NCI-H2081 treated with DMSO at 0.1 percent for 48 hours (cell line): ENCODE measurements at regions not wholly inside any gene's neighbourhood (a gene's known extent, or its start where the extent isn't known, plus 50 kb on each side); places are given as distances from the start of the nearest gene placed in this dataset.

ENCODE experiments used
- DNase-seq: peaks from one replicate; lab custom pipeline; 2025; lab: John Stamatoyannopoulos, UW

DNA sequence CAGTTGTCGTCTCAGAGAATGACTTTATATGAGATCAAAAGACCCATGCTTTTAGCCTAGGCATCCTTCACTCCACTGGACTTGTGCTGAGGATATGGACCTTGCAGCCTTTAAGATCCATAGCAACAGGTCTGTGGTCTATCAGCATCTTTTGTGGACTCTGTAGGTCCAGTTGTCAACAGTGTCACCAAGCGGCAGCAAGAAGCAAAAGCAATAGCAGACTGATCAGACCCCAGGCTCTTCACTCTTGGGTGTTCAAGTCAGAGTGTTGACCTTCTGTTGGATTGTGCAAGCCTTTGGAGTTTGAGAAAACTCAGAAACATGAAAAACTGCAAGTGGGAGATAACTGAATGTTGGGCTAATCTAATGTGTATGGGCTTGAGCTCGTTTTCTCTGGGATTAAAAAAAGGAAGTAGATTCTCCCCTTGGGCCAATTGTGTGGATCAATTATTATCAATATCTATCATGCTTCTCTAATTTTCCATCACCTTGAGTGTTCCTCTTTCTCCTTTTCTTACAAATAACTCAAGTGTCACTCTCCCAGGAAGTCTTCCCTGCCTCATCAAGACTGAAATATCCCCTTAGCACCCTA is 144.2 kb downstream of the LYPLAL1 start:
- DNase-seq: no peak

DNA sequence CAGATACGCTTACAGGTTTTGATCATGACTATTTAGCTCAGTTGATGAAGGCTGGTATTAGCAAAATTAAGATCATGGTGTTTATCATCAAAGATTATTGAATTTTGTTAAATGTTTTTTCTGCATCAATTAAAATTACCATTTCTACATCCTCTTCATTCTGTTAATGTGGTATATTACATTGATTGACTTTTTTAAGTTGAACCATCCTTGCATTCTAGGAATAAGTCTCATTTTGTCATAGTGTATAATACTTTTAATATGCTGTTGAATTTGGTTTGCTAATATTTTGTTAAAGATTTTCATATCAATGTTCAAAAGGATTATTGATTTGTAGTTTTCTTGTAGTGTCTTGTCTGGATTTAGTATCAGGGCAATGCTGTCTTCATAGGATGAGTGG is 142.4 kb downstream of the LYPLAL1 start:
- no peak for DNase-seq

DNA sequence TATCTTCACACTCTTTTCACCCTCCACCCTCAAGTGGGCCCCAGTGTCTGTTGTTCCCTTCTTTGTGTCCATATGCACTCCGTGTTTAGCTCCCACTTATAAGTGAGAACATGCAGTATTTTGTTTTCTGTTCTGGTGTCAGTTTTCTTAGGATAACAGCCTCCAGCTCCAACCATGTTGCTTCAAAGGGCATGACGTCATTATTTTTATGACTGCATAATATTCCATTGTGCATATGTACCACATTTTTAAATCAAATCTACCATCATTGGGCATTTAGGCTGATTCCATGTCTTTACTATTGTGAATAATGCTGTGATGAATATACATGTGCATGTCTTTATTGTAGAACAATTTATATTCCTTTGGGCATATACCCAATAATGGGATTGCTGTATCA is 140.3 kb downstream of the LYPLAL1 start:
- no peak for DNase-seq

DNA sequence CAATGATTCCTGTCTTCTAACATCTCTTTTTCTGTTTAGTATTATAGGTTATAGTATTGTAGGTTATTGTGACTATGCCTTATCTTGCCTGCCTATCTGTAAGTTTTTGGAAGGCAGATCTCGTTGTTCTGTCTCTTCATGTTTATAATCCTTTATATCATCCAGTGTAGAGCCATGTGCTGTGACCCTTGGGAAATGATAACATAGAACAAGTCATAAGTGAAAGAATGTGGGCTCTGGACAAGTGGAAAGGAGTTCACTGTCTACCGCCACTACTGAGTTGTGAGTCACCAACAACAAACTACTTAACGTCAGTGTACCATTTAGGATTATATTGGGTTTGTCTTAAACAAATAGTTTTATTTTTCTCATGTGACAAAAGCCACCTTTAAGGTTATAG is 139.3 kb downstream of the LYPLAL1 start:
- no peak for DNase-seq

DNA sequence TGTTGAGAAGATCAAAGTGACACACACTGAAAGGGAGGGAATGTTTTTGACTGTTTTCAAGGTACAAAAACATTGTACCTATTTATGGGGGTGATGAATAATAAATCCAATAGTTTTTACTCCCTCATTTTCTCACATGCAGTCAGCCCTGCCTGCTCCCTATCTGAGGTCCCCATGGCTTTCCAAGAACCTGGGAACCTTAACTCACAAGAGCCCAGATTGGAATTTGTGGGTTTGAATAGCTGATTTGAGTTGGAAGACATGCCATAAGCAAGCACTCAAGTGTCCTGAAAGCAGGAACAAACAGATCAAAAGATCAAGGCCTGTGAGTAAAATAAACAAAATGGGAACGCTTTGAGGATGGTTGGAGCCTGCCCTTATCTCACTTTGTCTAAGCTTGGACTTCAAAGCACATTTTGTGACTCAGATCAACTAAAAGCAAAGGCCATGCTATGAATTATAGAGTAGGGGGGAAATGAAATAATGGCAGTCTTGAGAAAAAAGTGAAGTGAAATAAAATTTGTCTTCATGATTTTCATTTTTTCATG is 136.6 kb downstream of the LYPLAL1 start:
- no peak for DNase-seq

DNA sequence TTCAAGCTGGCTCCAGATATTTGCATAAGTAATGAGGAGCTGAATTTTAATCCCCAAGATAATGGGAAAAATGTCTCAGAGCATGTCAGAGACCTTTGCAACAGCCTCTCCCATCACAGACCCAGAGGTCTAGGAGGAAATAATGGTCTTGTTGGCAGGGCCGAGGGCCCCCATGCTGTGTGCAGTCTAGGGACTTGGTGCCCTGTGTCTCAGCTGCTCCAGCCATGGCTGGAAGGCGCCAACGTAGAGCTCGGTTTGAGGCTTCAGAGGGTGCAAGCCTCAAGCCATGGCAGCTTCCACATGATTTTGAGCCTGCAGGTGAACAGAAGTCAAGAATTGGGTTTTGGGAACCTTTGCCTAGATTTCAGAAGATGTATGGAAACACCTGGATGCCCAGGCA is 134.7 kb downstream of the LYPLAL1 start:
- no peak for DNase-seq

DNA sequence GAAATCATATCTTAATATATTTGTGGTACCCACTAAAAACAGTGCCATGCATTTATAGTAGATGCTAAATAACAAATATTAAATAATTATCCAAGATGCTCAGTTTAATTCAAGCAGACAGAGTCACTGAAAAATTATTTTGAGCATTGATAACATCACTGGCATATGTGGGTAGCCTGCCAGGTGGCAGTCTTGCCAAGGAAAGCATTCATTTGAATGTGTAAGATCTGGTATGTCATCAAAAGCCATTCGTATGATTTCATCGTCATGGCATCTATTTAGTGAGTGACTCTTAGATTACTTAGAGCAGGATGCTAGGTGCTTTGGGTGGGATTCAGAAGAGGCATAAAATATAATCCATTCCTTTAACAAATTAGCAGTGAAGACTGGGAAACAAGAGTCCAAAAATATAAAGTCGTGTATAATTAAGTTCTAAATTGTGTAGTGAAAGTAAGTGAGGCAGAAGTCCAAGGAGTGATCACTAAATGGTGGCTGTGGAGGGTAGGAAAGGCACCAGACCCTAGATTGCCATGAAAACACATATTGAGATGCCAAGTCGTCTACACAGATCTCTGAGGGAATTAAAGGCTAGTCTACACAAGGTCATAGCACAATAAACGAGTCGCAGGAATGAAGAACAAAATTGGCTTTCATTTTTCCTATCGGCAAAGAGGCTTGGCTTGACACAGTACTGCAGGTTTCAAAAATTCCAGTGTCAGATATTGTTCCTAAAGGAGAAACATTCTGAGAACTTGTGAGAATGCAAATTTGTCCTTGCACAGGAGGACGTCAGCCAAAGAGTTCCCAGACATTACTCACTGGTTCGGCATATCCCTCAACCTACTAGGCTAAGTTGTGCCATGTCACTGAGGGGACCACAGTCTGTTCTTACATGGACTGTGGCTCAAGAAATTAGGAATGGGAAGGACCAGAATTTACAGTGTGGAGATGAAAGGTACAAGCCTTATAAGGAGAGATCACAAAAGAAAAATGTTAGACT is 130.8 kb downstream of the LYPLAL1 start:
- DNase-seq: no peak

DNA sequence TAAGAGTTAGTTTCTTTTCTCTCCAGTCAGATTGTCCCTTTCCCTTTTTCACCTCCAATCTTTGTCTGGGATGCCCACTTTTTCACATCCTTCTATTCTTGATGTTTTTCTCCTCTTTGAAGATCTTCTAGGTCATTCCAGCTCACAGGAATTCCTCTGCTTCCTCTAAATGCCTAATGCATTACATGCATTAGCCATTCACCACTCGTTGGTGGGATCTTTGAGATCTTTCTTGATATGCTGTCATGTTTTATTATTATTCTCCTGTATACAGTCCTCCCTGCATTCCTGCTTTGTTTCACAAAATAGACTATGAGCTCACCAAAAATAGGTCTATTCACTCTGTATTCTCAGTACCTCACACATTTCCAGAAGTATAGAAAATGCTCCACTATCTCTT is 129.0 kb downstream of the LYPLAL1 start:
- no peak for DNase-seq

DNA sequence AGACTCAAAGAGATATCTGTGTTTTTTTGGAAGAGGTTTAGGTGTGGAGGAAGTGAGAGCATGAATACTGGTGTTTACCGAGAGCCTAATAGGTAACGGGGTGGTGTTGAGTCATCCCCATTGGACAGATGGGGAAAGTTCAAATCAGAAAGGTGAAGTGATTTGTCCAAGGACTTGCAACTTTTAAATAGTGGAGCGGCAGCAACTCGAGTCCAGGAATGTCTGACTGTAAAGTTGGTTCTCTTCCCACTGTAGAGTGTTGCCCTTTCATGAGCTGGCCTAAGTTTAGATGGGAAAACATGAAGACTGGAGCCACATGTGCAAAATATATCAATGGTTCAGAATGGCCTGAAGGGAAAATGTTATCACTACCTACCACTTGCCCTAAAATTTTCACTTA is 125.7 kb downstream of the LYPLAL1 start:
- DNase-seq: no peak

DNA sequence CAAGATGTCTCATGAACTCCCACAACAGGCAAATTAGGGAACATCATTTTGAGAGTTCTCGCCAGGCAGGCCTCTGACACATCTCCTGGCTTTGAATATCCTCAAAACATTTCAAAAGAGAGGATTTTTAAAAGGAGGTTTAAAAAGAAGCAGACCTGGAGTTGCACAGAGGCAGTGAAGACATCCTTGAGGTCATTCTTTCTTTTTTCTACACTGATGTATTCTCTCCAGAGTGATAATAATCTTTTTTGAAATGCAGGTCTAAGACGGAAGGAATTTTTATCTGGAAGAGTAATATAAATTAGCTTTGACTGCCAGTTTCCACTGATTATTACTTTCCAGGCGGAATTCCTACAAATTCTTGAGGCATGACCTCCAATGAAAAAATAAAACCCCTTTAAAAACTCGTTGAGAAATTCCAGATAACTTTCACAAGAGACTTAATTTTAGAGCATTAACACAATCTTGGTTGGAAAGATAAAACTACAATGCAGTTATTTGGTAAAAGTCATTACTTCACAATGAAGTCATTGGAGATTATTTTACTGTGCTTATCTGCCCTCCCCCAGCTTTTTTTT is 125.0 kb downstream of the LYPLAL1 start:
- DNase-seq: no peak

DNA sequence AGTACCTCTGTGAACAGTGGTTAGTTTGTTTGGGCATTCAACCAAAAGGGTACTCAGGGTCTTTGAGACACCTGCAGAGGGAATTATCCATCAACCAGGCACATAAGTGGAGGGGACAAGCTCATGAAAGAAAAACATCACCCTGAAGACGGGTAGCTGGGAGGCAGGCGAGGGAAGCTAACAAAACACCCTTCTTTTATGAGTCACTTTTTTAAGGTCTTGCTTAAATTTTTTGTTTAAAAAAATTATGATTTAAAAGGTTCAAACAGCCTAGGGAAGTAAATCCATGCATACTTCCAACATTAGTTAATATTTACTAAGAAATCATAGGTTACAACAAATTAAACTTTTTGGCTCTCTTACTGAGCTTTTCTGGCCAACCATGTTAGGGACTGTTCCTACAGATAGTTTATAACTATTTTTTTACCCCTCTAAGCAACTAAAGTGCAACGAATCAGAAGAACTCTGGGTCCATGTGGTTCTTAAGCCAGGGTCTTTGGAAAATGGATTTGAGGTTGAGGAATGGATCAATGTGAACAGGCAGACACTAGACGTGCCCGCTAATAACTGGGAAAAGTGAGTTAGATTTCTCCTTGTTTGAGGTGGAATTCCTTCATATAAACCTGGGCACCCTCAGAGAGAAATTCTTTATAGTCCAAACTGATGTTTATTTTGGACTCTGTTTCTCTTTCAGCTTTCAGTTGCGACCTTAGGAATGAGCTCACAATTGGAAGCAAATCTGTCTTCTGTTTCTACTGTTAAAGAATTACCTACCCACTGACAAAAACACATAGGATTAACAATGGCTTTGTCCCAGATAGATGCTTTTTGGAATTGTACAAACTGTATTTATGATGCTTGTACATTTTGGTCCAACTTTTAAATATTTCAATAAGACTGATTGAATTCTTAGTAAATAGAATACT is 123.0 kb downstream of the LYPLAL1 start:
- no peak for DNase-seq

DNA sequence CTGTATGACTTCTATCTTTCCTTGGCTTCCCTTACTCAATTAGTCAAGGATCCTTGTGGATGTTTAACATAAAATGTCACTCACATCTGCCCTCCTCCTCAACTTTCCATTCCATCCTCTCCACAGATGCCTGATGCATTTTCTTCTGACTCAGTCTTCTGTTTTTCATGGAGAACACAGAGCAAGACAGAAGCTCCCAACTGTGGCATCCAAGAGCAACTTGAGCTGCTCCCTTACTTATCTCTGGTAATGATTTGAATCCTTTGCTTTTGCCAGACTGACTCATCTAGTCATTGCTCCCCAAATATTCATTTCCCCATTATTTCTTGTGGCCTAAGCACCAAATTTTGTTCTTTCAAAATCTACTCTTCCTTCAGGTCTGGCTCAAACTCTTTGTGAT is 120.6 kb downstream of the LYPLAL1 start:
- no peak for DNase-seq

DNA sequence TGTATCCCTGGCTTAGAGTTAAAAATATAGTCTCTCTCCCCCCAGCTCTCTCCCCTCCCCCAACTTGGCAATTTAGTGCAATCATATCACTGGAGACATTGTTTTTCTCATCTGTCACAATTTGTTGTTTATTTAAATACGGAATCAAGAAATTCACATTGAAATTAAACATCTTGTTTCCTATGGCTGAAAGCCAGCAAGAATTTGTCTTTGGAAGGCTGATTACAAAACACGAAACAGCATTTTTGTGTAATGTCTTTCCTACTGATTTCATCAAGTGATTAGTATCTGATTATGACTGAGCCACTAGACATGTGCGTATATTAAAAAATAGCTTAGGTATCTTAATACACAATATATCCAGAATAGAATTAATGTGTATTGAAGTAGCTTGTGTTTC is 119.7 kb downstream of the LYPLAL1 start:
- DNase-seq: no peak

DNA sequence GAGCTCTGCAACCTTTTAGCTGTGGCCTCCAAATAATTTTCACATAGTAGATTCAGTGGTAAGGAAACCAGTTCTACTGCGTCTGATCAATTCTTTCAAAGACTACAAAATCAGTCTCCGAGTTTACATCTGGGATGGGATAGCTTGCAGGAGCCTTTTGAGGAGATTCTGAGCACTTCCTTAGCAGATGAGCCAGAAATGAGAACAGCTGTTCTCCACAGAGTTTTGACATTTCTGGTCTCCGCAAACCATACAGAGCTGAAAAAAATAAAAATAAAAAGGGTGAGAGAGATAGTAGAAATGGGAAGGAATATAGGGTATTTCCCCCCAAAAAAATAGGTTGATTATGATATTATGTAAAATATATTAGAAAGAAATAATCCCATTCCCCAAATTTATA is 119.3 kb downstream of the LYPLAL1 start:
- no peak for DNase-seq

DNA sequence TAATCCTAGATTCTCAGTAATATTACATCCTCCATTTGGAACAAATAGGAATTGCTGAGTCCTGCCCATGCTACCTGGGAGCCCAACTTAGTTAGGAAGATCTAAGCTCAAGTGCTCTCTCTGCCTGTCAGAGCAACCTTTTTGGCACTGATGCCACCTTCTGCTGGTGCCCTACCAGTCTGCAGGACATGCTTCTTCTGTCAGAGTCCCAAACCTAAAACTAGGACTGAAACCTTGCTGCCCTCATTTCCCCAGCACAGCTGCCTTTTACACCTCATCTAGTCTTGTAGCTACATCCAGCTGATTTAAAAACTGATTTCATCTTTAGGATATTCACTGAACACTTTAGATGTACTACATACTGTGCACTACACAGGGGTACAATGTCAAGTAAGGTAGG is 118.7 kb downstream of the LYPLAL1 start:
- DNase-seq: no peak

DNA sequence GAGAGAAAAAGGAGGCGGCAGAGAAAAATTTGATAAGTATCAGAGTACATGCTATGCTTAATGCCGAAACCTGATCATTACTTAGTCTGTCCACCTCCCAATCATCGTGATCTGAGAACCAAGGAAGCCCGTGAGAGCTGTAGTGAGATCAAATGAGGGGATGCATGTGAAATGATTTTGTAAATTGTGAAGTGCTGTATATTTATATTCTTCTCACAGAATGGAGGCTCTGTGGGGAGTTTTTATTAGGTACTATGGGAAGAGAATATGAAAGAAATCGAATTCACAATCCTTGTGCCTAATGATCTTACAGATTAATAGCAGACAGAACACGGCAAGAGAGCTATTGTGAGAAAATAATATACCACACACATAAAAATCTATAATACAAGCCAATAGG is 115.5 kb downstream of the LYPLAL1 start:
- DNase-seq: no peak

DNA sequence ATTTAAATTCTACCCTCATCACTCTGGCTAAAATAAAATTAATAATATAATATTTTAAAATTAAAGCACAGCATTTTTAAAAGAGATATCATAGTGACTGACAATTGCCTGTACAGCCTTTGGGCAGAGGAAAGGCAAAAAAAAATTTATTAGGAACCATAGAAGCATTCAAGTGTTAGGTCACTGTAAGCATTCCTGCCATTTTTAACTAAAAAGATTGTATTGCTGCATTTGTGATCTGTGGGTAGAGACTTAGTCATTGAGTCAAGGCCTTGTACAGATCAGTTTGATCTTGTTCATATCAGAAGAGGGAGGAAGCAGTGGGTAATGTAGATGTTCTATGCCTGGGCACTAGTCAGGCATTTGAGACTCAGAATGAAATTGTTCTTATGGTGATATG is 109.9 kb downstream of the LYPLAL1 start:
- no peak for DNase-seq

DNA sequence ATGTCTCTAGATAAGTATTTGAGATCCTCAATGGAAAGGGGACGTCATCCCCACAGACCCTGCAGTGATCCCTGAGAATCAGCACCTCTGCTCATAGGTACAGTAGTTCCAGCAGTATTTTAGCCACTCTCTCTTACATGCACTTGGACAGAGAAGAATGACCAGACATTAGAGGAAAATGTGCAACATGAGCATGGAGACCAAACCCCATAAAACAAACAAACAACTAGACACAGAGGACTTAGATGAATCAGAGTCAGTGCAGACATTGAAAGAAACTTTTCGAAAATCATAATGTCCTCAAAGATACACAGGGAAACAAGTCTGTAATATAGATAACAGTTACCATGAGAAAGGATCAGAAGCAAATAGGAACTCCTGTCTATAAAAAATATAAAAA is 108.2 kb downstream of the LYPLAL1 start:
- no peak for DNase-seq

DNA sequence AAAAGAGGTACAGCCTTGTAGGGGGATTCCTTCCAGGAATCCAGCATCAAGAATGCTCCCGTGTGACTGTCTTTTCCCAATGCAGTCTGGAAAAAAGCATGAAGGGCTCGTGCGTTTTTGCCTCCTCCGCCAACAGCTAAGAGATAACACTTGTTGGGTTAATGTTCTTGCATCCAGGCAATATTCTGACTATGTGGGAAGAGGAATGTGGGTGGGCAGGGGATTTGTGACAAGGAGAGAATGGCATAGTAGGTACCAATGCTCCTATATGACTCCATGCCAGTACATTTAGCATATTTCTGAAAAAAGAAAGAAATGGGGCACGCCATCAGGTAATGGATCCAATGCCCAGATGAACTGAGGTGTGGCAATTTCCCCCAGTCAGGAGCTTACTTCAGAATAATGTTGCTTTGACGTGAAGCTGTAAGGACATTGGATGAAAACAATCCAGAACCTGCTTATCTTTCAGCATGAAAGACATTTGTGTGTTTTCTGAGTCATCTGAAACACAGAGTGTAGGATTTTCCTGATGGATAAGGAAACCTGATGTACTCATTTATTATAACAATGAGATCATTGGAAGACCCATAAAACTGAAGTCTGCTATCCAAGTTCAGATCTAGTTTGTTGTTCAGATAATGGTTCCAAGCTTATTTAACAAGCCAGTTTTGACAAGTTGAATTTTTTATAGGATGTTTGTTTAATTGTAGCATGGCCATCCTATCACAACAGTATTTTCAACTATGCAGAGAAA is 105.5 kb downstream of the LYPLAL1 start:
- no peak for DNase-seq

DNA sequence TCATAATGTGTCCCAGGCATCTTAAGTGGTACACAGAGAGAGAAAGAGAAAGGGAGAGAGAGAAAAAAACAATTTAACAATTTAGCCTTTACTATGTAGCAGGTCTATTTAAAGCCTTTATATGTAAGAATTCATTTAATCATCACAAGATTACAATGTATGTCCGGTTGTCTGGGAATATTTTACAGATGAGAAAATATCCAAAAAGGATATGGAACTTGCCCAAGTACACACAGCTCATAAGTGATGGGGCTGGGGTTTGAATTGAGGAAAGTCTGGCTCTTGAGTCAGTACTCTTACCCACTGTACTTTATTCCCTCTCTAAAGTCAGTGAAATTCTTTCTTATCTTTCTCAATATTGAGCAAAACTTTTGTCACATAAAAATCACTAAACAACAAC is 104.6 kb downstream of the LYPLAL1 start:
- no peak for DNase-seq
